Adrenal gland (tissue), 9 donors: ENCODE measurements at regions not wholly inside any gene's neighbourhood (a gene's known extent, or its start where the extent isn't known, plus 50 kb on each side); places are given as distances from the start of the nearest gene placed in this dataset.
"Not testable (repeated sequence)": the region's sequence is repeated elsewhere in the genome, so short reads cannot be mapped to it uniquely, and the experiment has no call there.

Experiments used
- DNase-seq, 7 donors: peaks; one replicate each; pipeline ENCODE4 v3.0.0-alpha.2; 2019 to 2020
- H3K27ac ChIP-seq, 5 donors: fragments of 200-600 bp; sonication (generic) in 4 of 5; 1 replicate in 3 of 5; 2 replicates in 2 of 5; pipeline versions ENCODE4 v1.5.1 to v1.8.0; 2016 to 2020; ENCODE audit warnings: mild to moderate bottlenecking in 1 of 5
- H3K27me3 ChIP-seq: fragments of 200-600 bp; 2 replicates; pipeline ENCODE4 v1.8.0; 2021
- H3K36me3 ChIP-seq, 2 donors: fragments of 200-600 bp; replicated peaks in 1 of 2; 1 replicate in 1 of 2; 2 replicates in 1 of 2; pipeline versions ENCODE4 v1.5.1 to v1.8.0; 2018 to 2022
- H3K4me1 ChIP-seq, 2 donors: fragments of 200-600 bp; replicated peaks in 1 of 2; 1 replicate in 1 of 2; 2 replicates in 1 of 2; pipeline versions ENCODE4 v1.5.1 to v1.8.0; 2018 to 2021
- H3K4me3 ChIP-seq, 4 donors: fragments of 200-600 bp; sonication (generic) in 3 of 4; one replicate each; pipeline ENCODE4 v1.5.1; 2016 to 2018
- H3K9me3 ChIP-seq, 3 donors: fragments of 200-600 bp; sonication (generic) in 1 of 3; replicated peaks in 1 of 3; 1 replicate in 2 of 3; 2 replicates in 1 of 3; pipeline versions ENCODE4 v1.5.1 to v1.8.0; 2016 to 2021
- CTCF ChIP-seq, 6 experiments: fragments of 450-650 bp in 4 of 6; fragments of 200-600 bp in 2 of 6; sonication (generic) in 1 of 6; IDR thresholded peaks; 1 replicate in 5 of 6; 2 replicates in 1 of 6; pipeline versions ENCODE4 v1.5.1 to v1.8.0; 2016 to 2021; ENCODE audit warnings: antibody characterized with exemption in 6 of 6, mild to moderate bottlenecking in 2 of 6, moderate library complexity in 1 of 6
- POLR2A ChIP-seq, 2 donors: fragments of 450-650 bp; IDR thresholded peaks; one replicate each; pipeline ENCODE4 v1.6.1; 2017; ENCODE audit warnings: antibody characterized with exemption in 2 of 2, mild to moderate bottlenecking in 2 of 2, moderate library complexity in 1 of 2
- WGBS, 4 donors: extraction: QIAGEN DNeasy Blood & Tissue Kit in 2 of 4; methylation state at CpG; one replicate each; pipeline versions ENCODE4 v1.1.5 to v1.1.7; 2013 to 2017; 5-methylcytosine and 5-hydroxymethylcytosine counted together
- intact Hi-C, 2 donors: fragments of 100-400 bp; cut with DNase I; formaldehyde crosslinking; loops; one replicate each; pipeline versions ENCODE4 v1.14.1 to v1.15.0; 2022 to 2023
- donor health status: healthy with polysubstance abuse.
- donor health status: Bipolar disorder and iron deficiency.
- donor health status: DM: yes; HTN: yes; CAD: no.
- donor health status: DM: no; HTN: no; CAD: no.
- donor health status: DM: no; HTN: no; CAD: no.

GRCh38 chr21:16216288-16216962 lies 486.6 kb downstream of the USP25 start:
- no peaks in the 10 kb centered on the region for H3K9me3 ChIP-seq
- TF ChIP-seq CTCF (IDR thresholded peaks at IDR 0.05) (no peak), POLR2A (IDR thresholded peaks at IDR 0.05) (no peak)
- H3K36me3 ChIP-seq = no peaks in the 10 kb centered on the region
- no peak overlapping the region for H3K27ac ChIP-seq
- no peak for DNase-seq
- H3K27me3 ChIP-seq = no peaks in the 10 kb centered on the region
- H3K4me1 ChIP-seq = peaks cover 19 to 30% of the 10 kb centered on the region in 2 donors
- 69 to 77% (median 75%) methylated on average over 3 of the region's 3 CpGs for WGBS, 4 donors
- H3K4me3 ChIP-seq = no peak overlapping the region
- intact Hi-C loops = no loop called here

- intact Hi-C loops = no loop called here
- H3K9me3 ChIP-seq = no peaks in the 10 kb centered on the region
- H3K4me1 ChIP-seq = peaks cover 17 to 19% of the 10 kb centered on the region in 2 donors
- no peaks in the 10 kb centered on the region for H3K27me3 ChIP-seq
- H3K4me3 ChIP-seq = no peak overlapping the region
- no peaks in the 10 kb centered on the region for H3K36me3 ChIP-seq
- no peak for DNase-seq
- 90 to 95% (median 92%) methylated on average over 4 of the region's 4 CpGs for WGBS, 4 donors
- TF ChIP-seq POLR2A (IDR thresholded peaks at IDR 0.05) = no peak
- TF ChIP-seq CTCF (IDR thresholded peaks at IDR 0.05) = no peak
- no peak overlapping the region for H3K27ac ChIP-seq
These were observed 489.0 kb downstream of the USP25 start for GRCh38 chr21:16218682-16219343.

- H3K36me3 ChIP-seq, H3K9me3 ChIP-seq, H3K27ac ChIP-seq, H3K4me3 ChIP-seq, H3K27me3 ChIP-seq, DNase-seq, H3K4me1 ChIP-seq, intact Hi-C loops: not testable (repeated sequence)
- 86 to 93% (median 91%) methylated on average over 3 of the region's 3 CpGs for WGBS, 4 donors
These were observed 495.0 kb downstream of the USP25 start for GRCh38 chr21:16224756-16225155.

- intact Hi-C loops = no loop called here
- no peak overlapping the region for H3K27ac ChIP-seq
- H3K36me3 ChIP-seq = no peaks in the 10 kb centered on the region
- no peaks in the 10 kb centered on the region for H3K27me3 ChIP-seq
- no peak overlapping the region for H3K4me3 ChIP-seq
- no peak for TF ChIP-seq POLR2A (IDR thresholded peaks at IDR 0.05)
- WGBS, 4 donors = 86 to 90% (median 89%) methylated on average over 11 of the region's 11 CpGs
- no peaks in the 10 kb centered on the region for H3K4me1 ChIP-seq
- DNase-seq = no peak
- no peaks in the 10 kb centered on the region for H3K9me3 ChIP-seq
These were observed 510.0 kb downstream of the USP25 start for GRCh38 chr21:16239659-16240265.

GRCh38 chr21:16241016-16241415 lies 511.2 kb downstream of the USP25 start:
- H3K4me1 ChIP-seq = no peaks in the 10 kb centered on the region
- H3K36me3 ChIP-seq = no peaks in the 10 kb centered on the region
- H3K9me3 ChIP-seq = no peaks in the 10 kb centered on the region
- H3K4me3 ChIP-seq = no peak overlapping the region
- no peaks in the 10 kb centered on the region for H3K27me3 ChIP-seq
- peak overlapping the region in 1 of 5 donors; percentile 13 for H3K27ac ChIP-seq
- intact Hi-C loops = no loop called here
- TF ChIP-seq CTCF (IDR thresholded peaks at IDR 0.05) (no peak), POLR2A (IDR thresholded peaks at IDR 0.05) (no peak)
- WGBS, 4 donors = 68 to 80% (median 76%) methylated on average over 2 of the region's 2 CpGs
- no peak for DNase-seq
